Activated gamma-delta T cell treated with anti-CD3 and anti-CD28 coated beads, Interleukin-2, amount 50 U/mL, for 16 hours (primary cell): ENCODE measurements at regions not wholly inside any gene's neighbourhood (a gene's known extent, or its start where the extent isn't known, plus 50 kb on each side); places are given as distances from the start of the nearest gene placed in this dataset.
A peak's percentile ranks its signal among the peaks of the same experiment; 100 is the strongest.
"Not testable (repeated sequence)": the region's sequence is repeated elsewhere in the genome, so short reads cannot be mapped to it uniquely, and the experiment has no call there.

Experiments
- DNase-seq: peaks from one replicate; pipeline ENCODE4 v3.0.0-alpha.2; 2020; ENCODE audit warnings: low read depth

DNA sequence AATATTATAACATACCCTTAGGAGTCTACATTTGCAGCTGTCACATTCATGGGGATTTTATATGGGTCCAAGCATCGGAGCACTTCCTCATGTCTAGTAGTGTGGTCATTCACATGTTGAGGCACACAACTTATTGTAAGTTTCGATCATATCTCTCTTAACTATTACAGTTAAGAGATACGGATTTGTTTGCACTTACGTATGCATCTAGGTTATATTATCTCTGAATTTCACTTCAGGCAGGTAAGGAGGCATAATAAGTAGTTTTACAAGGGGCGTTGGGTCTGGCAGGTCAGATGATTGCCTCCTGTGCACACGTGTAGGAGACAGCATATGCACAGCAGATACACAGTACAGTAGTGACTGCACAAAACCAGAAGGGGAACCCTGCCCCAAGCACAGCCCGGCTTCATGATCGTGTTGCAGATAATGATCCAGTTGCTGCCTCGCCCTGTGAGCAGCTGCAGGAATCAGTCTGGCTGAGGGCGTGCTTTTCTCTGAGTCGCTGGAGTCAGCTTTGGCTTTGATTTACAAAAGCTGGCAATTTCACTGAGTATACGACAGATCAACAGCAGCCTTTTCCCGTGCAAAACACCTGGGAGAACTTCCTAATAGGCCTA, 302.9 kb upstream of the GATB start:
- peak; percentile 22 for DNase-seq

DNA sequence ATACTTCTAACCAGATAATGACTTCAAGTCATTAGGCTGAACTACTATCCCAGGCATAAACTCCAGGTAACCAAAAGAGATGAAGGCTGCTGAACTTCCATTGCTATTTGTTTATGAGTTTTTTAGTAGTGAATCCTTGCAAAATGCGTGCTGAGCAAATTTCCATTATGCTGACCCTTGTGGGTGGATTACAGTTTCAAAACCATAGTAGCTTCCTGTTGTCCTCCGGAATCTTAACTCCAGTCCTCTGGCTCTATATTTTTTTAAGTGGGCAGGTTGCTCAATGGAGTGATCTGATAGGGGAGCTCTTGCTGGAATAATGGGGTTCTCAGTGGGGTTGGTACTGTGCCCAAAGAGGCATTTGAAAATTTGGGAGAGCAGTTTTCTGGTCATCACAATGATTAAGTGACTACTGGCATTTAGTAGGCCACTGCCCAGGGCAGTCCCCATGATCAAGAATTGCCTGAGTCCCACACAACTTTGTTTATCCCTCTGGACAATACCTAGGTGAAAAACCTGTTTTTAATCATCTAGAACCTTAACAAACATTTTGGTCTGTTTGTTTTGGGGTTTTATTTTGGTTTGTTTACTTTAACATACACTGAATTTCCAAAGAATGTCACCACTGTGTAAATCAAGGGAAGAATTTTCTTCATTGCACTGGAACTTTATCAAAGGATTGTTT, 302.3 kb upstream of the GATB start:
- no peak for DNase-seq

- no peak for DNase-seq
These were observed 293.9 kb upstream of the GATB start for GRCh38 chr4:152054731-152055130.

GRCh38 chr4:152052451-152053057, 291.7 kb upstream of the GATB start:
- DNase-seq, result no peak

- DNase-seq, result not testable (repeated sequence)
These were observed 290.5 kb upstream of the GATB start for GRCh38 chr4:152051332-152051731.

DNA sequence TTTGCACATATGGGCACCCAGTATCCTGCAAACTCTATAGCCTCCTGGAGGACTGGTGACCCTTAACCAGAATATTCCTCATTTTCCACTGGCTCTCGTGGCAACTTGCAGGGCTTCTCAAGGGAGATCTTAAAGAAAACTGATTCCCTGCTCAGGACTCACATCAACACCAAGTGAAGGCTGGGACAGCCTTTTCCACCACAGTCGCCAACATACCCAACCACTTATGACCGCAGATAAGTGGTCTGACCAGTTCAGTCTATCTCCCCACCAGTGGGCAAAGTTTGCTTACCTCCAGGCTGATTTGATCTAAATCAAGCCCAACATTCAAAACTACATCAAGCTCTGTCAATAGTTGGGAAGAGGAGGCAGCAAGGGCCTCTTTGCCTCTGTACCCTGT, 289.3 kb upstream of the GATB start:
- no peak for DNase-seq

GRCh38 chr4:152047451-152047850, 286.6 kb upstream of the GATB start:
- no peak for DNase-seq

DNA sequence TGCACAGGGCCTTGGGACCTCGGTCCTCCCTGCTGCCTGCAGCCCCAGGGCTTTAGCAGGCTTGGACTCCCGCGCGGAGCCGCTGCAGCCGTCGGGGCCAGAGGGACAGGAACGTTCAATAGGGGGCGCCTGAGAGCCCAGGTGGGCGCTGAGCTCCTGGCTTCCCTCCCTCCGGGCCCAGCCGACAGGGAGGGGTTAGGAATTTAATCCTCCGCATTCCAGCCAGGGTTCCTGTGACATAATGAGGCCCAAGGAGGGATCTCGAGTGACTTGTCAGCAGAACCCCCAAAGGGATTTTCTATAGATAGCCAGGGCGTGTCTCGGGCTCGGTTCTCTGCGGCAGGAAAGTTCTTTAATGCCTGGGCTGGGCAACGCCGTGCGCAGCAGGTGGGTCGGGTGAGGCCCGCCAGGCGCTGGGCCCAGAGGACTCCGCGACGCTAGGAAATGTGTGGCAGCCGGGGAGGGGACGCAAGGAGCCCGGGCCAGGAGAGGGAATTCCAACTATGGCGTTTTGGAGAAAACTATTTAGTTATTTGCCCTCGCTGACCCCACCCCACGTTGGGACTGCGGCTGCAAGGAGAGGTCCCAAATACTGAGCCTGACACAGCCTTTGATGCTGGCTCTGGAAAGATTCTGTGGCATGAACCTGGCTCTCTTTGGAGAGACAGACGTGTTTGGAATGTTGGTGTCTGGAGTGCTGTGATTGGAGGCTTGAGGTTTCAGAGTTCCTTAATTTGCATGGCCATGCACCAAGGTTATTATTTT, 285.2 kb upstream of the GATB start:
- peak; percentile 4 for DNase-seq

DNA sequence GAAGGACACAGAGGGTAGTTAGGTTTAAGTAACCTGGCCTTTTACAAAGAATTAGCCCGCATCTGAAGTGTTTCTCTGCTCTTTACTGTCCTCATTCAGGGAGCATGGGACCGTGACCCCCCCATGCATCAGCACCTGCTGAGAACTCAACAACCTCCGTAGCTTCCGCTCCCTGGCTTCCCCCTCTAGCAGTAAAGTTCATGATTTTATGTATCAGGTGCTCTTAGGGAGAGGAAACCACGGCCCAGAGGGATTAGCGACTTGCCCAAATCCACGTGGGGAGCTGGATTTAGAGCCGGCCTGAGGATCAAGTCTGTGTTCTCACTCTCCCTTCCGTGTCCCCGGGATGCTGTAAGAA, 284.6 kb upstream of the GATB start:
- no peak for DNase-seq

- no peak for DNase-seq
These were observed 283.7 kb upstream of the GATB start for GRCh38 chr4:152044331-152045036.

GRCh38 chr4:152041295-152041694, 280.5 kb upstream of the GATB start:
- DNase-seq, result no peak

- no peak for DNase-seq
These were observed 278.9 kb upstream of the GATB start for GRCh38 chr4:152039691-152040090.

- no peak for DNase-seq
These were observed 278.2 kb upstream of the GATB start for GRCh38 chr4:152039023-152039481.

DNA sequence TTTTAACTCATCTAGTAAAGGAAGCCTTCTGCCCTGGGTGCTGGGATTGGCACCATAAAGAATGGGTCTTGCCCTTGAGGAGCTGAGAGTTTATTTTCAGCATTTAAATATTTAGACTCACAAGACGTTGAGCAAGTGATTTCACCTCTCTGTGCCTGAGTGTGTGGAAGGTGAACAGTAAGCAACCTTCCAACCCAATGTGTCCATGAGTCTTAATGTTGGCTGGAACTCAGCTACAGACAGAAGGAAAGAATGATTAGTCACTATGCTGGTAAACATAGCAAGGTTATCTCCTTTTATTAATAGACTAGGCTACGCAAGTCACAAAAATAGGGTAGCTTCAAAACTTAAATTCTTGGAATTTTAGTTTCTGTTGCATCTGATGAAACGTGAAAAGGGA, 277.4 kb upstream of the GATB start:
- DNase-seq, result no peak

- DNase-seq, result no peak
These were observed 276.6 kb upstream of the GATB start for GRCh38 chr4:152037435-152037834.

- no peak for DNase-seq
These were observed 272.8 kb upstream of the GATB start for GRCh38 chr4:152033621-152034020.

DNA sequence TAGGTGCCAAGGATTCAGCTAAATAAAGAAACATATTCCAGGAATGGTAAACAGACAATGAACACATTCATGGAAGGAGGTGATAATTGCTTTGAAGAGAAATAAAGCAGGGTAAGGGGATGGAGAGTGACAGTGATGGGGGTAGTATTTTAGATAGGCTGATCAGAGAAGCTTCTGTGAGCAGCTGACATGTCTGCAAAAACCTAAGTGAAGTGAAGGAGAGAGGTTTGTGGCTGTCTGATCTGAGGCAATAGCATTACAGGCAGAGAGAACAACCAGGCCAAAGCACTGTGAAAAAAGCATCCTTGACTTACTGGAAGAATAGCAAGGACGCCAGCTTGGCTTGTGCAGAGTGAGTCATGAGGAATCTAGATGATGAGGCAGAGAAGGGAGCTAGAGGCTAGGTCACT, 271.9 kb upstream of the GATB start:
- no peak for DNase-seq

DNA sequence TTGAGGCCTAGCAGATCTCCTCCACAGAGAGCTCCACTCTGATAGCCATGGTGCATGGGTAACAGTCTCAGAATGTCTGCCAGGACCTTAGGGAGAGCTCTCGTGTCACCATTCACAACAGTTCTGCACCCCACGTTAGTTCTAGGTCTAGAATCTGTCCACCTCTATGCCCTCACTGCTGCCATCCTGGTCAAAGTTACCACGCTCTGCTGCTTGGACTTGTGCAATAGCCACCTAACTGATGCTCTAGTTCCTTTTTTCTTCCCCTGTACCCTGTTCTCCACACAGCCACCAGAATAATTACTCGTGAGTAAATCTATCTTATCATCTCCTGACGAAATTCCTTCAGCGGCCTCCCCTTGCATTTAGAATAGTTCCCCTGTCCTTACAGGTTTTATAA, 268.8 kb upstream of the GATB start:
- no peak for DNase-seq

GRCh38 chr4:152028131-152028530, 267.3 kb upstream of the GATB start:
- DNase-seq, result no peak

DNA sequence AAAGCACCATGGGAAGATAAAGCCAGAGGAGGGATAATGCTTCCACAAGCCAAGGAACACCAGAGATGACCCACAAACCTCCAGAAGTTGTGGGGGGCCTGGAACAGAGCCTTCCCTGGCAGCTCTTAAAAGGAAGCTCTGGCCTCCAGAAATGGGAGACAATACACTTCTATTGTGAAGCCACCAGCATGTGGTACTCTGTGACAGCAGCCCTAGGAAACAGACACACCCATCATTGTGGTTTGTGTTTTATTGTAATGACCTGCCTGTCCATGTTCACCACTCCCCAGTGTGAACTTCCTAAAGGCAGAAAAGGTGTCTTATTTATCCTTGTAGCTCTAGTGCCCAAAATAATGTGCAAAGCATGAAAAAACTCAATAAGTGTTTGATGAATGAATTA, 264.1 kb upstream of the GATB start:
- no peak for DNase-seq

GRCh38 chr4:152023674-152024073, 262.9 kb upstream of the GATB start:
- DNase-seq, result no peak

GRCh38 chr4:152022543-152022942, 261.7 kb upstream of the GATB start:
- no peak for DNase-seq
